H1 (cell line): ENCODE measurements at regions not wholly inside any gene's neighbourhood (a gene's known extent, or its start where the extent isn't known, plus 50 kb on each side); places are given as distances from the start of the nearest gene placed in this dataset.

Experiments used
- CTCF ChIA-PET: fragments of 300-600 bp; sonication (Branson Sonifier 250); formaldehyde crosslinking; loops from one replicate; lab custom pipeline; 2021; ENCODE audit not compliant: partially characterized antibody; lab: Charles Lee
- POLR2A ChIA-PET: fragments of 300-600 bp; sonication (Branson Sonifier 250); formaldehyde crosslinking; loops from one replicate; lab custom pipeline; 2021; ENCODE audit warnings: inconsistent platforms; ENCODE audit not compliant: partially characterized antibody; lab: Charles Lee
- DNase-seq, 2 experiments: peaks; one replicate each; pipeline versions ENCODE4 v3.0.0 to v3.0.0-alpha.2; 2010 to 2022; ENCODE audit warnings: low spot score in 2 of 2, low read depth in 1 of 2, mixed read lengths in 1 of 2
- FAIRE-seq: peaks from 2 replicates; lab custom pipeline; 2011; peaks lifted over from hg19 to GRCh38; lab: Jason Lieb, UNC
- H2AFZ ChIP-seq: 2 replicates; pipeline ENCODE4 v1.8.1; 2012; ENCODE audit warnings: low read length, inconsistent platforms
- H2AK5ac ChIP-seq: 2 replicates; pipeline ENCODE4 v1.6.1; 2013; ENCODE audit warnings: low read depth, low read length
- H2BK120ac ChIP-seq: replicated peaks from 2 replicates; pipeline ENCODE3; 2013; ENCODE audit warnings: low read depth, low read length, inconsistent platforms
- H2BK12ac ChIP-seq: 2 replicates; pipeline ENCODE4 v1.6.1; 2013; ENCODE audit warnings: low read depth, low read length
- H2BK15ac ChIP-seq: 2 replicates; pipeline ENCODE4 v1.6.1; 2013; ENCODE audit warnings: low read length
- H2BK20ac ChIP-seq: 2 replicates; pipeline ENCODE4 v1.6.1; 2013; ENCODE audit warnings: low read length
- H2BK5ac ChIP-seq: 2 replicates; pipeline ENCODE4 v1.6.1; 2013; ENCODE audit warnings: low read depth, low read length
- H3K14ac ChIP-seq: 2 replicates; pipeline ENCODE4 v1.6.1; 2013; ENCODE audit warnings: inconsistent platforms; ENCODE audit not compliant: insufficient read length
- H3K18ac ChIP-seq: 2 replicates; pipeline ENCODE4 v1.6.1; 2013; ENCODE audit warnings: low read length; ENCODE audit errors: extremely low read depth
- H3K23ac ChIP-seq: 2 replicates; pipeline ENCODE4 v1.6.1; 2013; ENCODE audit warnings: inconsistent platforms; ENCODE audit not compliant: insufficient read length
- H3K23me2 ChIP-seq: 2 replicates; pipeline ENCODE4 v1.6.1; 2013; ENCODE audit warnings: low read depth, low read length
- H3K27ac ChIP-seq: 2 replicates; pipeline ENCODE4 v1.6.1; 2011; ENCODE audit warnings: low read depth, low read length, inconsistent platforms
- H3K27me3 ChIP-seq, 4 experiments: replicated peaks in 1 of 4; 1 replicate in 1 of 4; 2 replicates in 3 of 4; pipeline versions ENCODE4 v1.6.1 to v1.8.1; 2011 to 2013; ENCODE audit warnings: low read length in 3 of 4, mild to moderate bottlenecking in 3 of 4, inconsistent platforms in 2 of 4, mixed read lengths in 2 of 4, moderate library complexity in 1 of 4; ENCODE audit not compliant: control insufficient read depth in 3 of 4, insufficient read depth in 3 of 4; ENCODE audit errors: extremely low read depth in 1 of 4
- H3K36me3 ChIP-seq, 4 experiments: 2 replicates each; pipeline versions ENCODE4 v1.6.1 to v1.8.1; 2011 to 2013; ENCODE audit warnings: mild to moderate bottlenecking in 4 of 4, low read length in 3 of 4, moderate library complexity in 2 of 4, control low read depth in 1 of 4, inconsistent platforms in 1 of 4; ENCODE audit not compliant: insufficient read depth in 4 of 4, control insufficient read depth in 2 of 4
- H3K4ac ChIP-seq: replicated peaks from 2 replicates; pipeline ENCODE3; 2013; ENCODE audit warnings: low read length, low read depth, mixed read lengths, inconsistent platforms; ENCODE audit not compliant: insufficient read length
- H3K4me1 ChIP-seq, 4 experiments: replicated peaks in 1 of 4; 1 replicate in 1 of 4; 2 replicates in 3 of 4; pipeline versions ENCODE4 v1.6.1 to v1.8.1; 2011 to 2013; ENCODE audit warnings: low read length in 3 of 4, inconsistent platforms in 2 of 4, mixed read lengths in 1 of 4; ENCODE audit not compliant: insufficient read depth in 4 of 4, control insufficient read depth in 3 of 4
- H3K4me2 ChIP-seq, 2 experiments: 2 replicates each; pipeline versions ENCODE4 v1.6.1 to v1.8.1; 2011 to 2013; ENCODE audit warnings: low read depth in 2 of 2, low read length in 2 of 2, control low read depth in 1 of 2, inconsistent platforms in 1 of 2, mild to moderate bottlenecking in 1 of 2; ENCODE audit not compliant: insufficient read depth in 1 of 2
- H3K4me3 ChIP-seq, 4 experiments: fragments of 200-600, 300-600 bp in 1 of 4; sonication (generic), shearing (Covaris generic), sonication (Bioruptor Twin) in 1 of 4; 2 replicates each; pipeline versions ENCODE4 v1.5.1 to v1.8.1; 2011 to 2016; ENCODE audit warnings: low read length in 4 of 4, low read depth in 3 of 4, control low read depth in 2 of 4, inconsistent platforms in 2 of 4, mild to moderate bottlenecking in 2 of 4, mixed read lengths in 1 of 4, moderate library complexity in 1 of 4; ENCODE audit not compliant: insufficient read depth in 2 of 4; ENCODE audit errors: extremely low read depth in 1 of 4
- H3K56ac ChIP-seq: replicated peaks from 2 replicates; pipeline ENCODE3; 2013; ENCODE audit warnings: low read depth, mild to moderate bottlenecking, mixed read lengths, low read length, inconsistent platforms; ENCODE audit not compliant: insufficient read length
- H3K79me1 ChIP-seq: 2 replicates; pipeline ENCODE4 v1.6.1; 2013; ENCODE audit warnings: low read depth, low read length, control low read depth
- H3K79me2 ChIP-seq, 2 experiments: 2 replicates each; pipeline versions ENCODE4 v1.6.1 to v1.8.1; 2012 to 2013; ENCODE audit warnings: low read length in 2 of 2, mild to moderate bottlenecking in 2 of 2, inconsistent platforms in 1 of 2; ENCODE audit not compliant: insufficient read depth in 2 of 2, control insufficient read depth in 1 of 2
- H3K9ac ChIP-seq, 4 experiments: replicated peaks in 1 of 4; 1 replicate in 1 of 4; 2 replicates in 3 of 4; pipeline versions ENCODE4 v1.6.1 to v1.8.1; 2011 to 2013; ENCODE audit warnings: low read depth in 3 of 4, low read length in 3 of 4, control low read depth in 2 of 4, mild to moderate bottlenecking in 2 of 4, moderate library complexity in 2 of 4, inconsistent platforms in 1 of 4; ENCODE audit errors: extremely low read depth in 1 of 4
- H3K9me3 ChIP-seq, 2 experiments: 2 replicates each; pipeline versions ENCODE4 v1.6.1 to v1.8.1; 2012 to 2013; ENCODE audit warnings: mild to moderate bottlenecking in 2 of 2, moderate library complexity in 2 of 2, control low read depth in 1 of 2, inconsistent platforms in 1 of 2, low read depth in 1 of 2, low read length in 1 of 2, mixed read lengths in 1 of 2; ENCODE audit not compliant: insufficient read depth in 2 of 2
- H4K20me1 ChIP-seq, 2 experiments: replicated peaks in 1 of 2; 2 replicates each; pipeline versions ENCODE3 to v1.8.1; 2011 to 2013; ENCODE audit warnings: inconsistent platforms in 2 of 2, low read length in 2 of 2, mild to moderate bottlenecking in 1 of 2; ENCODE audit not compliant: insufficient read depth in 2 of 2, control insufficient read depth in 1 of 2
- H4K5ac ChIP-seq: 2 replicates; pipeline ENCODE4 v1.6.1; 2013; ENCODE audit warnings: low read length, low read depth, mixed read lengths, inconsistent platforms; ENCODE audit not compliant: insufficient read length
- H4K8ac ChIP-seq: 2 replicates; pipeline ENCODE4 v1.8.0; 2013; ENCODE audit warnings: mild to moderate bottlenecking, moderate library complexity, low read length, inconsistent platforms; ENCODE audit not compliant: insufficient read depth; ENCODE audit errors: extremely low read depth
- H4K91ac ChIP-seq: replicated peaks from 2 replicates; pipeline ENCODE3; 2013; ENCODE audit warnings: low read length, mixed read lengths, inconsistent platforms; ENCODE audit not compliant: insufficient read length
- ASH2L ChIP-seq: fragments of 200-600, 300-600 bp; sonication (generic); IDR thresholded peaks from one replicate; pipeline ENCODE4 v1.7.1; 2017; ENCODE audit warnings: low read length
- BACH1 ChIP-seq: IDR thresholded peaks from 2 replicates; pipeline ENCODE4 v1.6.1; 2012; ENCODE audit warnings: low read length, improper control_type of control experiment
- CEBPB ChIP-seq: IDR thresholded peaks from 2 replicates; pipeline ENCODE4 v1.6.1; 2012; ENCODE audit warnings: low read depth, low read length
- CTBP2 ChIP-seq: IDR thresholded peaks from 2 replicates; pipeline ENCODE4 v1.7.0; 2011; ENCODE audit warnings: borderline replicate concordance, mild to moderate bottlenecking, moderate library complexity, mixed read lengths, low read length; ENCODE audit not compliant: insufficient read depth, insufficient read length
- FOSL1 ChIP-seq: IDR thresholded peaks from 2 replicates; pipeline ENCODE4 v1.6.1; 2011; ENCODE audit warnings: mild to moderate bottlenecking, low read depth, low read length, moderate library complexity; ENCODE audit not compliant: insufficient read depth
- GABPA ChIP-seq: IDR thresholded peaks from 2 replicates; pipeline ENCODE4 v1.6.1; 2011; ENCODE audit warnings: mild to moderate bottlenecking, low read length, moderate library complexity, borderline replicate concordance; ENCODE audit not compliant: insufficient read depth
- HDAC2 ChIP-seq, 2 experiments: fragments of 300-600 bp in 1 of 2; sonication (generic) in 1 of 2; IDR thresholded peaks; 2 replicates each; pipeline ENCODE4 v1.6.1; 2011 to 2012; ENCODE audit warnings: low read depth in 2 of 2, low read length in 2 of 2, mild to moderate bottlenecking in 2 of 2, moderate library complexity in 2 of 2, borderline replicate concordance in 1 of 2, inconsistent platforms in 1 of 2
- POLR2A ChIP-seq, 2 experiments: IDR thresholded peaks; 1 replicate in 1 of 2; 2 replicates in 1 of 2; pipeline ENCODE4 v1.6.1; 2011; ENCODE audit warnings: low read depth in 2 of 2, low read length in 2 of 2, mild to moderate bottlenecking in 2 of 2; ENCODE audit errors: control extremely low read depth in 1 of 2
- SIN3A ChIP-seq, 2 experiments: IDR thresholded peaks in 1 of 2; conservative IDR thresholded peaks in 1 of 2; 2 replicates each; pipeline ENCODE4 v1.6.1; 2011 to 2012; ENCODE audit warnings: low read length in 2 of 2, improper control_type of control experiment in 1 of 2, low read depth in 1 of 2, mild to moderate bottlenecking in 1 of 2
- SP1 ChIP-seq: IDR thresholded peaks from 2 replicates; pipeline ENCODE4 v1.6.1; 2011; ENCODE audit warnings: low read depth, low read length
- WGBS, 2 experiments: shearing (Covaris generic) in 1 of 2; methylation state at CpG; one replicate each; pipeline versions ENCODE4 v1.1.6 to v1.1.7; 2013 to 2015; ENCODE audit warnings: low lambda C conversion rate in 2 of 2, mixed read lengths in 2 of 2, inconsistent platforms in 1 of 2, low coverage in 1 of 2, missing lambda C conversion rate in 1 of 2; ENCODE audit not compliant: insufficient replicate concordance in 2 of 2, insufficient coverage in 1 of 2, insufficient read length in 1 of 2; ENCODE audit errors: extremely low coverage in 1 of 2, missing lambda C conversion rate in 1 of 2; 5-methylcytosine and 5-hydroxymethylcytosine counted together
- TF ChIP-seq, protein P1 (sequence below): IDR thresholded peaks from 2 replicates; pipeline ENCODE4 v1.6.1; 2012; ENCODE audit warnings: inconsistent platforms
- TF ChIP-seq, protein P2 (sequence below): IDR thresholded peaks from 2 replicates; pipeline ENCODE4 v1.6.1; 2011; ENCODE audit warnings: low read depth, mild to moderate bottlenecking, low read length; ENCODE audit not compliant: insufficient read depth
- TF ChIP-seq, protein P3 (sequence below): IDR thresholded peaks from 2 replicates; pipeline ENCODE4 v1.6.1; 2011; ENCODE audit warnings: low read length, improper control_type of control experiment

DNA sequence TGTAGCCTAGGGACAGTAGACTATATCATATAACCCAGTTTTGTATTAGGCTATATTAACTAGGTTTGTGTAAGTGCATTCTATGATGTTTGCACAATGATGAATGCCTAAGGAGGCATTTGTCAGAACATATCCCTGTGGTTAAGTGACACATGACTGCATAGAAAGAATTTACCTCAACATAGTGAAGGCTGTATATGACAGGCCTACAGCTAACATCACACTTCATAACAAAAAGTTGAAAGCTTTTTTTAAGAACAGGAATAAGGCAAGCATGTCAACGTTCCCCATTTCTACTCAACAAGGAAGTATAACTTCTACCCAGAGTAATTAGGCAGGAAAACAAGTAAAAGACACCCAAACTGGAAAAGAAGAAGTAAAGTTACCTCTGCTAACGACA lies 165.9 kb upstream of the NDST4 start:
- H2AFZ ChIP-seq: no peak overlapping the region
- H4K5ac ChIP-seq: no peak overlapping the region
- POLR2A ChIA-PET: no interaction called here
- H2BK15ac ChIP-seq: no peak overlapping the region
- H3K79me1 ChIP-seq: no peaks in the 10 kb centered on the region
- no peaks in the 10 kb centered on the region for H3K79me2 ChIP-seq
- no peak overlapping the region for H3K4ac ChIP-seq
- no peak overlapping the region for H4K91ac ChIP-seq
- DNase-seq (no peak), FAIRE-seq (no peak)
- H3K4me3 ChIP-seq: no peak overlapping the region
- H3K36me3 ChIP-seq: no peaks in the 10 kb centered on the region
- no peak overlapping the region for H3K56ac ChIP-seq
- H3K9me3 ChIP-seq: no peaks in the 10 kb centered on the region
- H4K8ac ChIP-seq: no peak overlapping the region
- H3K23me2 ChIP-seq: no peaks in the 10 kb centered on the region
- no peaks in the 10 kb centered on the region for H4K20me1 ChIP-seq
- H2BK12ac ChIP-seq: no peak overlapping the region
- H2AK5ac ChIP-seq: no peak overlapping the region
- no peaks in the 10 kb centered on the region for H3K4me1 ChIP-seq
- H3K27ac ChIP-seq: no peak overlapping the region
- H3K18ac ChIP-seq: no peak overlapping the region
- H3K4me2 ChIP-seq: no peak overlapping the region
- H3K9ac ChIP-seq: no peak overlapping the region
- H2BK5ac ChIP-seq: no peak overlapping the region
- CTCF ChIA-PET: no interaction called here
- H3K14ac ChIP-seq: no peak overlapping the region
- no peak overlapping the region for H2BK120ac ChIP-seq
- WGBS, 2 experiments: 82% methylated on average over 2 of the region's 2 CpGs; no CpG with 5 or more reads in 1 of the 2 experiments
- no peaks in the 10 kb centered on the region for H3K27me3 ChIP-seq
- no peak overlapping the region for H2BK20ac ChIP-seq
- no peak overlapping the region for H3K23ac ChIP-seq
- no peak for TF ChIP-seq CTBP2
- TF ChIP-seq, protein P1, sequence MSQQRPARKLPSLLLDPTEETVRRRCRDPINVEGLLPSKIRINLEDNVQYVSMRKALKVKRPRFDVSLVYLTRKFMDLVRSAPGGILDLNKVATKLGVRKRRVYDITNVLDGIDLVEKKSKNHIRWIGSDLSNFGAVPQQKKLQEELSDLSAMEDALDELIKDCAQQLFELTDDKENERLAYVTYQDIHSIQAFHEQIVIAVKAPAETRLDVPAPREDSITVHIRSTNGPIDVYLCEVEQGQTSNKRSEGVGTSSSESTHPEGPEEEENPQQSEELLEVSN: no peak
- TF ChIP-seq, protein P2, sequence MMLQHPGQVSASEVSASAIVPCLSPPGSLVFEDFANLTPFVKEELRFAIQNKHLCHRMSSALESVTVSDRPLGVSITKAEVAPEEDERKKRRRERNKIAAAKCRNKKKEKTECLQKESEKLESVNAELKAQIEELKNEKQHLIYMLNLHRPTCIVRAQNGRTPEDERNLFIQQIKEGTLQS: no peak
- TF ChIP-seq, protein P3, sequence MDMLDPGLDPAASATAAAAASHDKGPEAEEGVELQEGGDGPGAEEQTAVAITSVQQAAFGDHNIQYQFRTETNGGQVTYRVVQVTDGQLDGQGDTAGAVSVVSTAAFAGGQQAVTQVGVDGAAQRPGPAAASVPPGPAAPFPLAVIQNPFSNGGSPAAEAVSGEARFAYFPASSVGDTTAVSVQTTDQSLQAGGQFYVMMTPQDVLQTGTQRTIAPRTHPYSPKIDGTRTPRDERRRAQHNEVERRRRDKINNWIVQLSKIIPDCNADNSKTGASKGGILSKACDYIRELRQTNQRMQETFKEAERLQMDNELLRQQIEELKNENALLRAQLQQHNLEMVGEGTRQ: no peak
- TF ChIP-seq CEBPB: no peak
- TF ChIP-seq GABPA: no peak
- TF ChIP-seq HDAC2 (IDR thresholded peaks at IDR 0.05; ENCODE audit: borderline replicate concordance in 1 of 2, low read depth in 2 of 2, low read length in 2 of 2): no peak
- TF ChIP-seq FOSL1: no peak
- TF ChIP-seq POLR2A (IDR thresholded peaks at IDR 0.05; ENCODE audit: control extremely low read depth in 1 of 2, low read depth in 2 of 2, low read length in 2 of 2): no peak
- no peak for TF ChIP-seq SIN3A (conservative IDR thresholded peaks at IDR 0.05 in 1 of 2, IDR thresholded peaks at IDR 0.05 in 1 of 2; ENCODE audit: low read depth in 1 of 2, low read length in 2 of 2)
- TF ChIP-seq BACH1: no peak
- no peak for TF ChIP-seq ASH2L
- TF ChIP-seq SP1: no peak
